Central memory CD8-positive, alpha-beta T cell (primary cell): ENCODE measurements at regions not wholly inside any gene's neighbourhood (a gene's known extent, or its start where the extent isn't known, plus 50 kb on each side); places are given as distances from the start of the nearest gene placed in this dataset.

ENCODE experiments used
- ATAC-seq: fragments of 150-1000 bp; cut with Tn5 transposase; replicated peaks from 2 replicates; pipeline ENCODE4 v1.10.0; 2022; ENCODE audit warnings: mild to moderate bottlenecking, moderate FRiP score, moderate number of reproducible peaks; ENCODE audit not compliant: poor library complexity, severe bottlenecking; ENCODE audit errors: extremely low read depth
- DNase-seq, 2 donors: peaks; one replicate each; pipeline ENCODE4 v3.0.0; 2021; ENCODE audit warnings: low spot score in 2 of 2
- H3K27ac Mint-ChIP-seq: one replicate; pipeline ENCODE4 v1.8.0; 2022; ENCODE audit warnings: low read depth, mild to moderate bottlenecking, moderate library complexity, mixed read lengths
- H3K27me3 Mint-ChIP-seq: one replicate; pipeline ENCODE4 v1.8.0; 2022; ENCODE audit warnings: mixed read lengths
- H3K36me3 Mint-ChIP-seq: one replicate; pipeline ENCODE4 v1.8.0; 2022; ENCODE audit warnings: mild to moderate bottlenecking, moderate library complexity, mixed read lengths; ENCODE audit not compliant: insufficient read depth
- H3K4me1 Mint-ChIP-seq: one replicate; pipeline ENCODE4 v1.8.0; 2022; ENCODE audit warnings: mixed read lengths
- H3K4me3 Mint-ChIP-seq: one replicate; pipeline ENCODE4 v1.8.0; 2022; ENCODE audit warnings: mild to moderate bottlenecking, moderate library complexity, mixed read lengths
- H3K9me3 Mint-ChIP-seq: one replicate; pipeline ENCODE4 v1.8.0; 2022; ENCODE audit warnings: mixed read lengths

DNA sequence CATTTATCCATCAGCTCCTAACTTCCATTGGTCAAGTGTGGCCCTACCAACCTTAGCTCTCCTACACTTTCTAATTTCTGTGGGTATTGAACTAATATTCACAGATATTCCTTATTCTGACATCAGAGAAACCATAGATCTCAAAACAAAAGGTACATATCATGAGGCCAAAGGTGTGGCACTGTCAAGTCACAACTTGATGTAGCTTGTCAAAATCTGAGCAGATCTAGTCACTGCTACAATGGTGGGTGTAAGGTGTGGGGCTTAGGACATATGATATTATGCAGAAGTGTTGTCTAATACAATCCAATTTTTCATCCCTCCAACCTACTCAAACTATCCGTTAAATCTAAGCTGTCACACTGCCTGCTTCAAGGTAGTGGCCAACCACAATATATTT lies 114.0 kb upstream of the FAR2 start:
- Mint-ChIP-seq H3K27ac (no peak overlapping the region), H3K4me1 (no peaks in the 10 kb centered on the region), H3K4me3 (no peak overlapping the region), H3K9me3 (no peaks in the 10 kb centered on the region), H3K36me3 (peaks cover 1% of the 10 kb centered on the region), H3K27me3 (peaks cover 49% of the 10 kb centered on the region)
- DNase-seq (no peak), ATAC-seq (no peak)

DNA sequence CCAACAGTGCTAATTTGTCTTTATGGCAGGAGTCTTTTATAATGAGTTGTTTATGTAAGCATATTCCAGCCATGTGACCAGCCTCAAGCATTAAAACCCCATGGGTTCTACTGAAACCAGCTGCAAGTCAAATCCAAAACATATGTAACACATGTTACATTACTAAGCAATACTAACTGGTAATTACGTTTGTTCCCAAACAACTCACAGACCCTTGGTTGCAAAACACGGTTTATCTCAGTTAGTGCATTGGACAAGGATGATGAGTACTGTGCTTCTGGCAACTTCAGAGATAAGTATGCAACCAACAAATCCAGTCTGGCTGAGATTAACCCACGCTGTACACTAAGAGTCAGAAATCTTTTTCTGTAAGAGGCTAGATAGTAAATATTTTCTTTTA lies 110.1 kb upstream of the FAR2 start:
- DNase-seq (no peak), ATAC-seq (no peak)
- Mint-ChIP-seq H3K4me1 (no peaks in the 10 kb centered on the region), H3K27me3 (peaks cover 60% of the 10 kb centered on the region), H3K27ac (no peak overlapping the region), H3K4me3 (no peak overlapping the region), H3K36me3 (peaks cover 1% of the 10 kb centered on the region), H3K9me3 (no peaks in the 10 kb centered on the region)

DNA sequence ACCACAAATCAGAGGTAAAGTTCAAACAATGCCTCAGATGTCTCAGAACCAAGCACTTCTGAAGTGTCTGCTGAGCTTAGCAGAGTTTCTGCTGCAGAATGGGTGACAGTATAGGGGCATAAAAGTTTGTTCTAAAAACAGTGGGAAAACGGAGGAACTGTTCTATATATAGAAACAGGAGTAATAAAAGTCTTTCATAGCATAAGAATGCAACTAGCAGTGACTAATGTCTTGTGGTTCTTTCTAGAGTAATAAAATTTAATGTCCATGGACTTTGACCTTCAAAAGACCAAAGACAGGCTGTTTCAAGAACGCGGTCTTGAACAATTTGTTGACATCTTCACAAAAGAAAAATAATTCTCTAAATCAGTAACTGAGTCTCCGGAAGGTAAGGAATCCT lies 107.5 kb upstream of the FAR2 start:
- DNase-seq (no peak), ATAC-seq (no peak)
- peaks cover 47% of the 10 kb centered on the region for H3K27me3 Mint-ChIP-seq
- H3K4me3 Mint-ChIP-seq = no peak overlapping the region
- no peaks in the 10 kb centered on the region for H3K36me3 Mint-ChIP-seq
- no peak overlapping the region for H3K27ac Mint-ChIP-seq
- no peaks in the 10 kb centered on the region for H3K4me1 Mint-ChIP-seq
- H3K9me3 Mint-ChIP-seq = no peaks in the 10 kb centered on the region

DNA sequence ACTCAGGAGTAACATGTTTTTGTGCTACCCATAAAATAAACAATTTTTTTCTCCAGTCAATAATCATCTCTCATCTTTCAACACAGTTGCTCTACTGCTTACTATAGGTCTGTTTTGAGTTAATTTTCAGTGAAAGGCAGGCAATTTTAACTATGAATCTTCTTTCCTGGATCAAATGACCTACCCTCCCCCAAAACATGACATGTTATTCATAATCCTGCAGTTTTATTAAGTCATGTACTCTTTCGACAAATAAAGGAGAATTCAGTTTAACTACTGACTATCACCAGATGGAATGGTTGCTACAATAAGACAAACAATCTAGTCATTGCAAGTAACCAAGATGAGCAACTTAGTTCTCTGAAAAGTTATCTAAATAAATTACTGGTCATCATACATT lies 106.0 kb upstream of the FAR2 start:
- H3K27ac Mint-ChIP-seq = no peak overlapping the region
- H3K4me1 Mint-ChIP-seq = no peaks in the 10 kb centered on the region
- no peak overlapping the region for H3K4me3 Mint-ChIP-seq
- ATAC-seq (no peak), DNase-seq (no peak)
- no peaks in the 10 kb centered on the region for H3K9me3 Mint-ChIP-seq
- H3K27me3 Mint-ChIP-seq = peaks cover 44% of the 10 kb centered on the region
- no peaks in the 10 kb centered on the region for H3K36me3 Mint-ChIP-seq

DNA sequence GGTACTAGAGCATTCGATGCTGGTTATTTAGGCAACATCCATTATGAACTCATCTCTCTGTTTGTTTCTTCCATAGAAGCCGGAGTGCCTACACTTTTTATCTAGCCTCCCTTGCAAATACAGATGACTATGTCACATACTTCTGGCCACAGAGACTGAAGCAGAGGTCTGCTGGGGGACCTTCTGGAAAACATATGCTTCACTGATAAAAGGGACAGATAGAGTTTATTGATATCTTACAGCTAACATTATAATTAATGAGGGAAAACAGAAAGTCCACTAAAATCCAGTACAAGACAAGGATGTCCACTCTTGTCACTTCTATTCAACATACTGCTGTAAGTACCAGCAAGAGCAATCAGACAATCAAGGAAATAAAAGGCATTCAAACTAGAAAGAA lies 104.3 kb upstream of the FAR2 start:
- no peak for DNase-seq
- peaks cover 31% of the 10 kb centered on the region for H3K27me3 Mint-ChIP-seq
- no peaks in the 10 kb centered on the region for H3K4me1 Mint-ChIP-seq
- H3K36me3 Mint-ChIP-seq = no peaks in the 10 kb centered on the region
- ATAC-seq = no peak
- H3K4me3 Mint-ChIP-seq = no peak overlapping the region
- no peak overlapping the region for H3K27ac Mint-ChIP-seq
- H3K9me3 Mint-ChIP-seq = no peaks in the 10 kb centered on the region

DNA sequence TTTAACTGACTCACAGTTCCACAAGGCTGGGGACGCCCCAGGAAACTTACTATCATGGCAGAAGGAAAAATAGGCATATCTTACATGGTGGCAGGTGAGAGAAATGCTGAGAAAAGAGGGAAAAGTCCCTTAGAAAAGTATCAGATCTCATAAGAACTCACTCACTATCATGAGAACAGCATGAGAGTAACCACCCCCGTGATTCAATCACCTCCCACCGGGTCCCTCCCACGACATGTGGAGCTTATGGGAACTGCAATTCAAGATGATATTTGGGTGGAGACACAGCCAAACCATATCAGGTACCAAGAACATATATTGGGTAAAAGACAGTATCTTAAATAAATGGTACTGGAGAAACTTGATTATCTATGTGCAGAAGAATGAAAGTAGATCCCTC lies 100.3 kb upstream of the FAR2 start:
- DNase-seq = no peak
- no peak for ATAC-seq
- Mint-ChIP-seq H3K9me3 (no peaks in the 10 kb centered on the region), H3K4me1 (no peaks in the 10 kb centered on the region), H3K27me3 (peaks cover 17% of the 10 kb centered on the region), H3K27ac (no peak overlapping the region), H3K4me3 (no peak overlapping the region), H3K36me3 (no peaks in the 10 kb centered on the region)

DNA sequence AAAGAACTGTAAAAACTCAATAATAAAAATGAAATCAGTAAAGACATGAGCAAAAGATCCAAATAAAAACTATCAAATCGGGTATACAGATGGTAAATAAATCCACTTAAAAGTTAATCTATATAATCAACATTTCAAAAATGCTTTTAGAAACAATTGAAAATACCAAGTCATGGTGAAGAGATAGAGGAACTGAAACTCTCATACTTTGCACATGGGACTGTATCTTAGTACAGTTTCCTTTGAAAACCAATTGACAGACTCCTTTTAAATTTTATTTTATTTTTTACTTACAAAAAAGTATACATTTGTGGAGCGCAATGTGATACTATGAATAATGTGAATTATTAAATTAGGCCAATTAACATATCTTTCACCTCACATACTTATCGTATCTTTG lies 98.6 kb upstream of the FAR2 start:
- Mint-ChIP-seq H3K4me3 (no peak overlapping the region), H3K36me3 (no peaks in the 10 kb centered on the region), H3K27me3 (peaks cover 15% of the 10 kb centered on the region), H3K27ac (no peak overlapping the region), H3K4me1 (no peaks in the 10 kb centered on the region), H3K9me3 (no peaks in the 10 kb centered on the region)
- ATAC-seq (no peak), DNase-seq (no peak)

DNA sequence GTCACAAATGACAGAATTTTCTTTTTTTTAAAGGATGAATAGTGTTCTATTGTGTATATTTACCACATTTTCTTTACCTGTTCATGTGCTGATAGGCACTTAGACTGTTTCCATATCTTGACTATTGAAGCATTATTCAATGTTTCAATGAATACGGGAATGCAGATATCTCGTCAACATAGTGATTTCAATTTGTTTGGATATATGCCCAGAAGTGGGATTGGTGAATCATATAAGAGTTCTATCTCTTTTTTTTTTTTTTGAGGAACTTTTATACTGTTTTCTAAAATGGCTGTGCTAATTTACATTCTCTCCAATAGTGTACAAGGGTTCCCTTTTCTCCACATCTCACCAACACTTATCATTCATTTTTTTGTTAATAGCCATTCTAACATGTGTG lies 97.9 kb upstream of the FAR2 start:
- H3K27me3 Mint-ChIP-seq = peaks cover 15% of the 10 kb centered on the region
- H3K4me3 Mint-ChIP-seq = no peak overlapping the region
- H3K9me3 Mint-ChIP-seq = no peaks in the 10 kb centered on the region
- H3K36me3 Mint-ChIP-seq = no peaks in the 10 kb centered on the region
- H3K27ac Mint-ChIP-seq = no peak overlapping the region
- H3K4me1 Mint-ChIP-seq = no peaks in the 10 kb centered on the region
- ATAC-seq (no peak), DNase-seq (no peak)

DNA sequence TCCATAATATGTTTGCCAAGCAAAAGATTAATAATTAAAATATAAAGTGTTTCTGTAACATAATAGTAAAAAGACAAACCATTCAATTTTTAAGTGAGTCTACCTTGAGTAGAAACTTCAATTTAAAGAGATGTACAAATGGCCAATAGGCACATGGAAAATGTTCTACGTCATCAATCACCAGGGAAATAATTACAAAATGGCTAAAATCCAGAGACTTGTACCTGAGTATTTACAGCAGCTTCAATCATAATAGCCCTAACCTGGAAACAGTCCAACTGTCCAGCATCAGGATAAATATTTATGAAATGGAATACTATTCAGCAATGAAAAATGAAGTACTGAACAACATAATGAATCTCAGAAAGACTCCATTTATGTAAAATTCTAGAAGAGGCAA lies 95.5 kb upstream of the FAR2 start:
- H3K27me3 Mint-ChIP-seq = peaks cover 15% of the 10 kb centered on the region
- no peaks in the 10 kb centered on the region for H3K4me1 Mint-ChIP-seq
- DNase-seq (no peak), ATAC-seq (no peak)
- H3K27ac Mint-ChIP-seq = no peak overlapping the region
- H3K9me3 Mint-ChIP-seq = no peaks in the 10 kb centered on the region
- H3K4me3 Mint-ChIP-seq = no peak overlapping the region
- no peaks in the 10 kb centered on the region for H3K36me3 Mint-ChIP-seq

DNA sequence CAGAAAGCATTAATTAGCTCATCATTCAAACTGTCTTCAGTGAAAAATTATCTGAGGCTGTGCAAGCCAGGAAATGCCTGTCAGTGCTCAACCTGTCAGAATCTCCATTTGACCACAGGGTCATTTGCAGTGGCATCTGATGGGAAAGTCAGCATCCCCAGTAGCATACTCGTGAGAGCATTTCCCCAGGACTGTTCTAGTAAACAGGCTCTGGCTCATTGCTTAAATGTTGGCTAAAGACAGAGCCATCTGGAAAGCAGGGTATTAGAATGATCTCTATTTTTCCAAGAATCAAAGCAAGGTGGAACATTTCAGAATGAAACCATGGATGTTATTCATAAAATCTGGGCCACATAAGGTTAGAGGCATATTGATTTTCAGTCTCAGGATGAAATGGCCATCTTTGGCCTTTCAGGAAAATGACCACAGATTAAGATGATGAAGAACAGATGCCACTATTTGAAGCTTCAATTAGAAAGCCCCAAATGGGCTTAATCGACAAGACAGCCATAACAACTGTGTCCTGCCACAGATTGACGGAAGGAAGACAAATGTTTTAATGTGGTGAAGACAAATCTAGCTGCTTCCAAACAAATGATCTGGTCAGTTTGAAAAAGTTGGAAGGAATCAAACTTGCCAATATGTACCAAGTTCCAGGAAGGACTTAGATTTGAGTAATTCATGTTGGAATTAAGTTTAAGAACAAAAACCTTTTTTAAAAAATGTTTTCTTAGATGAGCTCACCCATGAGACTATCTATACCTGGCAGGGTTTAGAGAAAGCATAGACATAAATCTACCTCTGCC lies 94.0 kb upstream of the FAR2 start:
- Mint-ChIP-seq H3K4me3 (no peak overlapping the region), H3K4me1 (no peaks in the 10 kb centered on the region)

DNA sequence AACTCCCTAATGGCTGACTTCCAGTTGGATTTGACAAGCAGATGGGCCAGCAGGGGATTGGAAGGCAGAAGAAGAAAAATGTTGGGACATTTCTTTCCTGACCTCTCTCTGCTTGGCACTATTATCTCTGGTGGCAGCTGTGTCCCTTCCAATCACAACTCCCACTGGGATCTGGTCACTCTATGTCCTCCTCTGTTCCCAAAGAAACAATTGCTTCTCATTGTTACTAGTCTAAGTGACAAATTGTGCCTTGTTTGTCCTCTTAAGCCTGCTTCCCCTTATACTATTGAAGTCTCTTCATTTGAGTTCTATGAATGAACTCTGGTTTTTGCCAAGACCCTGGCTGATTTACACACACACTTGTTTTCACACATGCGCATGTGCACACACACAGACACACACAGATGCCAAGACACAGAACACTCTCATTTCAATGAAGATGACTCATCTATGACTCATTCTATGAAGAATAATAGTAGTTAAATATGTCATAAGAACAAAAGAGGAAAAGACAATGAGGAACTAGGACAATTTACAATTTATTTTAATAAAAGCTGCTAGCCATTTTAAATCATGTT lies 83.0 kb upstream of the FAR2 start:
- Mint-ChIP-seq H3K9me3 (no peaks in the 10 kb centered on the region), H3K27me3 (peaks cover 55% of the 10 kb centered on the region), H3K4me1 (no peaks in the 10 kb centered on the region), H3K4me3 (no peak overlapping the region), H3K36me3 (no peaks in the 10 kb centered on the region), H3K27ac (no peak overlapping the region)
- ATAC-seq (no peak), DNase-seq (no peak)

More for the DNA sequence above, 94.0 kb upstream of the FAR2 start:
- no peaks in the 10 kb centered on the region for H3K36me3 Mint-ChIP-seq
- no peak overlapping the region for H3K27ac Mint-ChIP-seq
- H3K9me3 Mint-ChIP-seq = no peaks in the 10 kb centered on the region
- H3K27me3 Mint-ChIP-seq = peaks cover 15% of the 10 kb centered on the region
- ATAC-seq (no peak), DNase-seq (no peak)

DNA sequence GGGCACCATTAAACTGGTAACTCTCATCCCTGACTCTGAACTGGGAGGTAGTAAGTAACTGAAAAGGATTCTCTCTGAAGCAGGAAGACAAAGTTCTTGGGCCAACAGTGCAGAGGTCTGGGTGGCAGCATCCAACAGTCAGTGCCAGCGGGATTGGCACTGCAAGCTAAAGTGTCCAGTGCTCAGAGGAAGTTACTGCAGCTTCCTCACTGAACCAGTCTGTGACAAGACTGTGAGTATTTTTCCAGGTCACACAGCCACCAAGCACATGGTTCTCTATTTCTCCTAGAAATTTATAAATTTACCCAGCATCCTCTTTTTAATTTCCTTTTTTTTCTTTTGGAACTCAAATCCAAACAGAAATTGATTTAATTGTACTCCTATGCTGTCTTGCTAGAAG lies 81.6 kb upstream of the FAR2 start:
- Mint-ChIP-seq H3K9me3 (no peaks in the 10 kb centered on the region), H3K27me3 (peaks cover 48% of the 10 kb centered on the region), H3K27ac (no peak overlapping the region), H3K36me3 (no peaks in the 10 kb centered on the region), H3K4me3 (no peak overlapping the region), H3K4me1 (no peaks in the 10 kb centered on the region)
- ATAC-seq (no peak), DNase-seq (no peak)

DNA sequence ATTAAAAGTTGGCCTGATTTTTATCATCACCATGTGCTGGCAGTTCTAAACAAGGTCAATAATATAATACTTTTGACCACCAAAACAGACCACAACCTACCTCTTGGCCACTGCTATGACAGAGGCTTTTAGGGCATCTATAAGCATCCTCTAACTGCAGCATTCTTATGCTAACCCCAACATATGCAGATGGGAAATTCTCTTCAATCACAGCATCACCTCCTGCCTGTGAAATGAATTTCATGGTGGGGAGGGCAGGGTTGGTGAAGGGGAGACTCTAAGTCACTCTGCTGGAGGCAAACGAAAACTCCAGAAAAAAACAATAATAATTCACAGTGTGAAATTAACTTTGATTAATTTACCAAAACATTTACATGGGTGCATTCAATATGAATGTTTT lies 78.8 kb upstream of the FAR2 start:
- Mint-ChIP-seq H3K27me3 (peaks cover 56% of the 10 kb centered on the region), H3K4me1 (no peaks in the 10 kb centered on the region), H3K9me3 (no peaks in the 10 kb centered on the region), H3K36me3 (peaks cover 3% of the 10 kb centered on the region), H3K27ac (no peak overlapping the region), H3K4me3 (no peak overlapping the region)
- no peak for DNase-seq
- ATAC-seq = no peak
